Gastroesophageal sphincter (tissue), 3 donors: ENCODE measurements at regions not wholly inside any gene's neighbourhood (a gene's known extent, or its start where the extent isn't known, plus 50 kb on each side); places are given as distances from the start of the nearest gene placed in this dataset.

Experiments used
- EP300 ChIP-seq: sonication (generic); formaldehyde crosslinking; IDR thresholded peaks from one replicate; pipeline ENCODE4 v1.6.1; 2017; ENCODE audit warnings: antibody characterized with exemption, mild to moderate bottlenecking
- POLR2A ChIP-seq, 2 donors: fragments of 450-650 bp; IDR thresholded peaks; one replicate each; pipeline ENCODE4 v1.6.1; 2017; ENCODE audit warnings: antibody characterized with exemption in 2 of 2, mild to moderate bottlenecking in 2 of 2, moderate library complexity in 1 of 2
- POLR2AphosphoS5 ChIP-seq: sonication (generic); formaldehyde crosslinking; IDR thresholded peaks from one replicate; pipeline ENCODE4 v1.6.1; 2017; ENCODE audit warnings: antibody characterized with exemption
- TF ChIP-seq, protein P1 (sequence below), 4 experiments: fragments of 200-600 bp in 2 of 4; fragments of 450-650 bp in 2 of 4; sonication (generic) in 1 of 4; IDR thresholded peaks; one replicate each; pipeline ENCODE4 v1.5.1; 2017 to 2019; ENCODE audit warnings: antibody characterized with exemption in 4 of 4, mild to moderate bottlenecking in 2 of 4, moderate library complexity in 2 of 4

GRCh38 chr18:78618726-78619125 lies 360.9 kb upstream of the SALL3 start:
- TF ChIP-seq, protein P1, sequence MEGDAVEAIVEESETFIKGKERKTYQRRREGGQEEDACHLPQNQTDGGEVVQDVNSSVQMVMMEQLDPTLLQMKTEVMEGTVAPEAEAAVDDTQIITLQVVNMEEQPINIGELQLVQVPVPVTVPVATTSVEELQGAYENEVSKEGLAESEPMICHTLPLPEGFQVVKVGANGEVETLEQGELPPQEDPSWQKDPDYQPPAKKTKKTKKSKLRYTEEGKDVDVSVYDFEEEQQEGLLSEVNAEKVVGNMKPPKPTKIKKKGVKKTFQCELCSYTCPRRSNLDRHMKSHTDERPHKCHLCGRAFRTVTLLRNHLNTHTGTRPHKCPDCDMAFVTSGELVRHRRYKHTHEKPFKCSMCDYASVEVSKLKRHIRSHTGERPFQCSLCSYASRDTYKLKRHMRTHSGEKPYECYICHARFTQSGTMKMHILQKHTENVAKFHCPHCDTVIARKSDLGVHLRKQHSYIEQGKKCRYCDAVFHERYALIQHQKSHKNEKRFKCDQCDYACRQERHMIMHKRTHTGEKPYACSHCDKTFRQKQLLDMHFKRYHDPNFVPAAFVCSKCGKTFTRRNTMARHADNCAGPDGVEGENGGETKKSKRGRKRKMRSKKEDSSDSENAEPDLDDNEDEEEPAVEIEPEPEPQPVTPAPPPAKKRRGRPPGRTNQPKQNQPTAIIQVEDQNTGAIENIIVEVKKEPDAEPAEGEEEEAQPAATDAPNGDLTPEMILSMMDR (IDR thresholded peaks at IDR 0.05), result no peak
- no peak for TF ChIP-seq POLR2A (IDR thresholded peaks at IDR 0.05)
- TF ChIP-seq POLR2AphosphoS5, result no peak
- no peak for TF ChIP-seq EP300
